ENCODE measurements at regions not wholly inside any gene's neighbourhood (a gene's known extent, or its start where the extent isn't known, plus 50 kb on each side); places are given as distances from the start of the nearest gene placed in this dataset.

- POLR2A ChIA-PET, result no interaction called here
- CTCF ChIA-PET, result interaction anchor here (0.7 to 1.5 kb wide), 4 partner anchors 10 to 333 kb away, joined by 3 read pairs; no protein-coding TSS in a partner anchor
- TF ChIP-seq, protein P1, sequence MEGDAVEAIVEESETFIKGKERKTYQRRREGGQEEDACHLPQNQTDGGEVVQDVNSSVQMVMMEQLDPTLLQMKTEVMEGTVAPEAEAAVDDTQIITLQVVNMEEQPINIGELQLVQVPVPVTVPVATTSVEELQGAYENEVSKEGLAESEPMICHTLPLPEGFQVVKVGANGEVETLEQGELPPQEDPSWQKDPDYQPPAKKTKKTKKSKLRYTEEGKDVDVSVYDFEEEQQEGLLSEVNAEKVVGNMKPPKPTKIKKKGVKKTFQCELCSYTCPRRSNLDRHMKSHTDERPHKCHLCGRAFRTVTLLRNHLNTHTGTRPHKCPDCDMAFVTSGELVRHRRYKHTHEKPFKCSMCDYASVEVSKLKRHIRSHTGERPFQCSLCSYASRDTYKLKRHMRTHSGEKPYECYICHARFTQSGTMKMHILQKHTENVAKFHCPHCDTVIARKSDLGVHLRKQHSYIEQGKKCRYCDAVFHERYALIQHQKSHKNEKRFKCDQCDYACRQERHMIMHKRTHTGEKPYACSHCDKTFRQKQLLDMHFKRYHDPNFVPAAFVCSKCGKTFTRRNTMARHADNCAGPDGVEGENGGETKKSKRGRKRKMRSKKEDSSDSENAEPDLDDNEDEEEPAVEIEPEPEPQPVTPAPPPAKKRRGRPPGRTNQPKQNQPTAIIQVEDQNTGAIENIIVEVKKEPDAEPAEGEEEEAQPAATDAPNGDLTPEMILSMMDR (IDR thresholded peaks at IDR 0.05; ENCODE audit: control extremely low read depth, extremely low read depth, low read depth, missing control alignments), result no peak
- no peak for DNase-seq (ENCODE audit: extremely low spot score)
Measured at GRCh38 chr21:39105836-39106235, 77.4 kb downstream of the PSMG1 start.

DNA sequence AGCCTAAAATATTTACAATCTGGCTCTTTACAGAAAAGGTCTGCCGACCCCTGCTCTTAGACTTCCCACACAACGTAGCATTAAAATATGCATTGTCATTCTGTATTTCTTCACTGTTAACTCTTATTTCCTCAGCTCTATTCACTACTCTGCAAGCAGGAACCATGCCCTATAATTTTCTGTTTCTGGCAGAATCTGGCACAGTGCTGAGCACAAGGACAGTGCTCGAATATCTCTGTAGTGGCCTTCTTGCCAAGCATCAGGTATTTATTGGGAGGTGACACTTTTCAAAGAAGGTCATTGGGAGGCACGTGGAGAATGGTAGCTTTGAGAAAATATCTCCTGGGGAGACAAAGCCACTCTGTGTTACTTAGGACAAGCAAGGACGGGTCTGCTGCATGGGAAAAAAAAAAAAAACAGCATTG is 77.9 kb downstream of the PSMG1 start:
- ChIA-PET CTCF (no interaction called here), POLR2A (no interaction called here)
- DNase-seq (ENCODE audit: extremely low spot score), result no peak
- TF ChIP-seq, protein P1 (IDR thresholded peaks at IDR 0.05; ENCODE audit: control extremely low read depth, extremely low read depth, low read depth, missing control alignments), result no peak

DNA sequence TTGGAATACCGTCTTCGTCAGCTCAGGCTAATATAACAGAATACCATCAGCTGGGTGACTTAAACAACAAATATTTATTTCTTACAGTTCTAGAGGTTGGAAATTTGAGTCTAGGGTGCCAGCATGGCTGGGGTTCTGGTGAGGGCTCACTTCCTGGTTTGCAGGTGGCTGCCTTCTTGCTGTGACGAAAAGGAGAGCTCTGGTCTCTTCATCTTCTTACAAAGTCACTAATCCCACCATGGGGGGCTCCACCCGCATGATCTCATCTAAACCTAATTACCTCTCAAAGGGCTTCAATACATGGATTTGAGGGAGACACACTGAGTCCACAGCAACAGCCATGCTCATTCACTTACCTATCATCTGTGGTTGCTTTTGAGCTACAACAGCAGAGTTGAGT is 78.3 kb downstream of the PSMG1 start:
- DNase-seq (ENCODE audit: extremely low spot score), result no peak
- ChIA-PET POLR2A (no interaction called here), CTCF (no interaction called here)
- TF ChIP-seq, protein P1 (IDR thresholded peaks at IDR 0.05; ENCODE audit: control extremely low read depth, extremely low read depth, low read depth, missing control alignments), result no peak

DNA sequence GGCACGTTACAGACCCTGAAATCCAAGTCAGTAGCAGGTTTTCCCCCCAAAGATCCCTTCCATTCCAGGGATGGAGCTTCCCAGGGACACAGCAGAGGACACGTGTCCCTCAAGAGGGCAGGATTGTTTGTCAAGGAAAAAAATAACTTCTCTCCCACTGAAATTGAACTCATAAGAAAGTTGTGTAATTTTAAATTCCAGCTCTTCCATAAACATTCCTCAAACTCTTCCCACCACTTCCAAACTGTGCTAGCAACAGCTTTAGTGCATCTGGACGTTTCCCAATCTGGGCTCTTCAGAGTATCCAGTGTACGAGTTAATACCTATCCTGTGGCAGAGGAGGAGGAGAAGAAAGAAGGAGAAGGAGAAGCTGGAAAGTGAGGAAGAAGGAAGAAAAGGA is 79.6 kb downstream of the PSMG1 start:
- no peak for DNase-seq (ENCODE audit: extremely low spot score)
- ChIA-PET POLR2A (no interaction called here), CTCF (no interaction called here)
- TF ChIP-seq, protein P1 (IDR thresholded peaks at IDR 0.05; ENCODE audit: control extremely low read depth, extremely low read depth, low read depth, missing control alignments), result no peak

- TF ChIP-seq, protein P1 (IDR thresholded peaks at IDR 0.05; ENCODE audit: control extremely low read depth, extremely low read depth, low read depth, missing control alignments), result no peak
- no peak for DNase-seq (ENCODE audit: extremely low spot score)
- ChIA-PET CTCF (no interaction called here), POLR2A (no interaction called here)
Measured at GRCh38 chr21:39099859-39100258, 83.4 kb downstream of the PSMG1 start.

- ChIA-PET CTCF (no interaction called here), POLR2A (no interaction called here)
- TF ChIP-seq, protein P1 (IDR thresholded peaks at IDR 0.05; ENCODE audit: control extremely low read depth, extremely low read depth, low read depth, missing control alignments), result no peak
- DNase-seq (ENCODE audit: extremely low spot score), result no peak
Measured at GRCh38 chr21:39098696-39099200, 84.5 kb downstream of the PSMG1 start.

DNA sequence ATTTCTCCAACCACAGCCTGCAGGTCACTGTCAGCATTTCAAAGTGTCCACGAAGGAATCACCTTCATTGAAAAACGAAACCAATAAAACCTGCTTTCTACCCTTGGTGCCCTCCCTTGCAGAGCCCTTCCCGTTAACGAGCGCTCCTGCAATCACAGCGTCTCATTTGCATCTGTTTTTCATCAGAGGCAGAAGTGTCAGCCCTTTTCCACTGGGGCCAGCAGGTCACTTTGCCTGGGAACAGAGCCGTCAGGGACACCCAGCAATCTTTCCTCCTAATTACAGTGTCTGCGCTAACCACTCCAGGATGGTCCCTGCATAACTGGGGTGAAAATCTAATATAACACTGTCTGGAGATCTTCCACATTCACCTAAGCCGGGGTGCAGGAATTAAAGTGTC is 85.3 kb downstream of the PSMG1 start:
- ChIA-PET CTCF (no interaction called here), POLR2A (no interaction called here)
- TF ChIP-seq, protein P1 (IDR thresholded peaks at IDR 0.05; ENCODE audit: control extremely low read depth, extremely low read depth, low read depth, missing control alignments), result no peak
- no peak for DNase-seq (ENCODE audit: extremely low spot score)
